NT2/D1 (cell line): ENCODE measurements at regions not wholly inside any gene's neighbourhood (a gene's known extent, or its start where the extent isn't known, plus 50 kb on each side); places are given as distances from the start of the nearest gene placed in this dataset.

ENCODE experiments used
- SUZ12 ChIP-seq: IDR thresholded peaks from 2 replicates; pipeline ENCODE4 v1.6.1; 2011; ENCODE audit not compliant: insufficient read length, insufficient read depth; ENCODE audit errors: extremely low read depth
- YY1 ChIP-seq: IDR thresholded peaks from 2 replicates; pipeline ENCODE4 v1.6.1; 2011; ENCODE audit not compliant: insufficient read length, insufficient read depth
- ZNF274 ChIP-seq: IDR thresholded peaks from 2 replicates; pipeline ENCODE4 v1.6.1; 2011; ENCODE audit warnings: mild to moderate bottlenecking, low read depth, low read length

- TF ChIP-seq SUZ12 (no peak), YY1 (no peak), ZNF274 (no peak)
These were observed 78.9 kb downstream of the GPR37 start for GRCh38 chr7:124686543-124687171.
